ENCODE measurements at regions not wholly inside any gene's neighbourhood (a gene's known extent, or its start where the extent isn't known, plus 50 kb on each side); places are given as distances from the start of the nearest gene placed in this dataset.

GRCh38 chr14:38522724-38523123 lies 266.8 kb upstream of the CLEC14A start:
- intact Hi-C loops (cut with DNase I) = no loop called here
- H3K9ac ChIP-seq (ENCODE audit: low read depth in 2 of 2, low read length in 2 of 2) = no peak overlapping the region
- no peak overlapping the region for H3K27ac ChIP-seq
- H3K36me3 ChIP-seq = no peaks in the 10 kb centered on the region
- H3K4me3 ChIP-seq = no peak overlapping the region
- no peak for TF ChIP-seq CTCF (IDR thresholded peaks at IDR 0.05)
- no peak for DNase-seq
- no peaks in the 10 kb centered on the region for H3K27me3 ChIP-seq
- H3K4me1 ChIP-seq = no peaks in the 10 kb centered on the region
- H3K9me3 ChIP-seq = no peaks in the 10 kb centered on the region

GRCh38 chr14:38521591-38521990 lies 265.7 kb upstream of the CLEC14A start:
- DNase-seq = no peak
- H3K27me3 ChIP-seq = no peaks in the 10 kb centered on the region
- H3K4me1 ChIP-seq = no peaks in the 10 kb centered on the region
- no peak overlapping the region for H3K9ac ChIP-seq (ENCODE audit: low read depth in 2 of 2, low read length in 2 of 2)
- H3K27ac ChIP-seq = no peak overlapping the region
- no peaks in the 10 kb centered on the region for H3K36me3 ChIP-seq
- intact Hi-C loops (cut with DNase I) = no loop called here
- H3K9me3 ChIP-seq = no peaks in the 10 kb centered on the region
- H3K4me3 ChIP-seq = no peak overlapping the region
- no peak for TF ChIP-seq CTCF (IDR thresholded peaks at IDR 0.05)

GRCh38 chr14:38517426-38517825 lies 261.5 kb upstream of the CLEC14A start:
- Histone ChIP-seq H3K27me3 (no peaks in the 10 kb centered on the region), H3K27ac (no peak overlapping the region), H3K36me3 (no peaks in the 10 kb centered on the region), H3K4me1 (no peaks in the 10 kb centered on the region), H3K9me3 (no peaks in the 10 kb centered on the region), H3K4me3 (no peak overlapping the region), H3K9ac (ENCODE audit: low read depth in 2 of 2, low read length in 2 of 2) (no peak overlapping the region)
- TF ChIP-seq CTCF (IDR thresholded peaks at IDR 0.05) = no peak
- no peak for DNase-seq
- intact Hi-C loops (cut with DNase I) = no loop called here

GRCh38 chr14:38512236-38512635 lies 256.3 kb upstream of the CLEC14A start:
- DNase-seq = no peak
- Histone ChIP-seq H3K27ac (no peak overlapping the region), H3K4me1 (no peaks in the 10 kb centered on the region), H3K9me3 (no peaks in the 10 kb centered on the region), H3K36me3 (no peaks in the 10 kb centered on the region), H3K4me3 (no peak overlapping the region), H3K9ac (ENCODE audit: low read depth in 2 of 2, low read length in 2 of 2) (no peak overlapping the region), H3K27me3 (no peaks in the 10 kb centered on the region)
- no peak for TF ChIP-seq CTCF (IDR thresholded peaks at IDR 0.05)
- intact Hi-C loops (cut with DNase I) = no loop called here

GRCh38 chr14:38507299-38507698 lies 251.4 kb upstream of the CLEC14A start:
- no peak overlapping the region for H3K27ac ChIP-seq
- TF ChIP-seq CTCF (IDR thresholded peaks at IDR 0.05) = no peak
- no peak overlapping the region for H3K4me3 ChIP-seq
- no peak overlapping the region for H3K9ac ChIP-seq (ENCODE audit: low read depth in 2 of 2, low read length in 2 of 2)
- H3K36me3 ChIP-seq = no peaks in the 10 kb centered on the region
- DNase-seq = no peak
- no peaks in the 10 kb centered on the region for H3K27me3 ChIP-seq
- intact Hi-C loops (cut with DNase I) = no loop called here
- H3K9me3 ChIP-seq = no peaks in the 10 kb centered on the region
- no peaks in the 10 kb centered on the region for H3K4me1 ChIP-seq

GRCh38 chr14:38505973-38506249 lies 250.0 kb upstream of the CLEC14A start:
- no peak overlapping the region for H3K4me3 ChIP-seq
- no peak for DNase-seq
- no peak overlapping the region for H3K9ac ChIP-seq (ENCODE audit: low read depth in 2 of 2, low read length in 2 of 2)
- H3K27ac ChIP-seq = no peak overlapping the region
- no peaks in the 10 kb centered on the region for H3K27me3 ChIP-seq
- TF ChIP-seq CTCF (IDR thresholded peaks at IDR 0.05) = no peak
- intact Hi-C loops (cut with DNase I) = no loop called here
- H3K9me3 ChIP-seq = no peaks in the 10 kb centered on the region
- no peaks in the 10 kb centered on the region for H3K4me1 ChIP-seq
- H3K36me3 ChIP-seq = no peaks in the 10 kb centered on the region
